ENCODE measurements at regions not wholly inside any gene's neighbourhood (a gene's known extent, or its start where the extent isn't known, plus 50 kb on each side); places are given as distances from the start of the nearest gene placed in this dataset.

GRCh38 chr1:53390736-53391135, 62.9 kb upstream of the LRP8 start:
- intact Hi-C loops (cut with DNase I): no loop called here
- FAIRE-seq (no peak), DNase-seq (peak in 1 of 5 donors; percentile 41)
- TF ChIP-seq, protein P1, sequence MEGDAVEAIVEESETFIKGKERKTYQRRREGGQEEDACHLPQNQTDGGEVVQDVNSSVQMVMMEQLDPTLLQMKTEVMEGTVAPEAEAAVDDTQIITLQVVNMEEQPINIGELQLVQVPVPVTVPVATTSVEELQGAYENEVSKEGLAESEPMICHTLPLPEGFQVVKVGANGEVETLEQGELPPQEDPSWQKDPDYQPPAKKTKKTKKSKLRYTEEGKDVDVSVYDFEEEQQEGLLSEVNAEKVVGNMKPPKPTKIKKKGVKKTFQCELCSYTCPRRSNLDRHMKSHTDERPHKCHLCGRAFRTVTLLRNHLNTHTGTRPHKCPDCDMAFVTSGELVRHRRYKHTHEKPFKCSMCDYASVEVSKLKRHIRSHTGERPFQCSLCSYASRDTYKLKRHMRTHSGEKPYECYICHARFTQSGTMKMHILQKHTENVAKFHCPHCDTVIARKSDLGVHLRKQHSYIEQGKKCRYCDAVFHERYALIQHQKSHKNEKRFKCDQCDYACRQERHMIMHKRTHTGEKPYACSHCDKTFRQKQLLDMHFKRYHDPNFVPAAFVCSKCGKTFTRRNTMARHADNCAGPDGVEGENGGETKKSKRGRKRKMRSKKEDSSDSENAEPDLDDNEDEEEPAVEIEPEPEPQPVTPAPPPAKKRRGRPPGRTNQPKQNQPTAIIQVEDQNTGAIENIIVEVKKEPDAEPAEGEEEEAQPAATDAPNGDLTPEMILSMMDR (IDR thresholded peaks at IDR 0.05; ENCODE audit: borderline replicate concordance, extremely low read depth, insufficient read depth): no peak
- no peaks in the 10 kb centered on the region for H3K36me3 ChIP-seq (ENCODE audit: control insufficient read depth in 2 of 3, insufficient read depth in 3 of 3, low read length in 3 of 3)
- H3K27me3 ChIP-seq (ENCODE audit: control insufficient read depth, insufficient read depth, low read length): no peaks in the 10 kb centered on the region
- no peak overlapping the region for H3K9ac ChIP-seq (ENCODE audit: low read length in 3 of 3)
- no peak overlapping the region for H3K27ac ChIP-seq (ENCODE audit: low read depth in 2 of 2, low read length in 2 of 2)
- no peaks in the 10 kb centered on the region for H3K4me1 ChIP-seq (ENCODE audit: control insufficient read depth in 2 of 3, insufficient read depth in 2 of 3, low read depth in 1 of 3, low read length in 3 of 3)
- no peak overlapping the region for H3K4me3 ChIP-seq (ENCODE audit: low read length in 3 of 3)
- no peaks in the 10 kb centered on the region for H3K9me3 ChIP-seq (ENCODE audit: control insufficient read depth in 2 of 3, insufficient read depth in 1 of 3, low read length in 3 of 3)

GRCh38 chr1:53391296-53391695, 63.4 kb upstream of the LRP8 start:
- H3K27ac ChIP-seq (ENCODE audit: low read depth in 2 of 2, low read length in 2 of 2): no peak overlapping the region
- no peaks in the 10 kb centered on the region for H3K4me1 ChIP-seq (ENCODE audit: control insufficient read depth in 2 of 3, insufficient read depth in 2 of 3, low read depth in 1 of 3, low read length in 3 of 3)
- intact Hi-C loops (cut with DNase I): no loop called here
- no peaks in the 10 kb centered on the region for H3K36me3 ChIP-seq (ENCODE audit: control insufficient read depth in 2 of 3, insufficient read depth in 3 of 3, low read length in 3 of 3)
- H3K9ac ChIP-seq (ENCODE audit: low read length in 3 of 3): no peak overlapping the region
- FAIRE-seq (no peak), DNase-seq (peak in 1 of 5 donors; percentile 13)
- TF ChIP-seq, protein P1 (IDR thresholded peaks at IDR 0.05; ENCODE audit: borderline replicate concordance, extremely low read depth, insufficient read depth): no peak
- H3K27me3 ChIP-seq (ENCODE audit: control insufficient read depth, insufficient read depth, low read length): no peaks in the 10 kb centered on the region
- H3K4me3 ChIP-seq (ENCODE audit: low read length in 3 of 3): no peak overlapping the region
- no peaks in the 10 kb centered on the region for H3K9me3 ChIP-seq (ENCODE audit: control insufficient read depth in 2 of 3, insufficient read depth in 1 of 3, low read length in 3 of 3)

- H3K4me1 ChIP-seq (ENCODE audit: control insufficient read depth in 2 of 3, insufficient read depth in 2 of 3, low read depth in 1 of 3, low read length in 3 of 3): no peaks in the 10 kb centered on the region
- intact Hi-C loops (cut with DNase I): loop anchor here (2.0 kb wide), 1 partner anchor 113 kb away; no protein-coding TSS in a partner anchor
- no peak for FAIRE-seq
Observed at GRCh38 chr1:53391982-53392381, 64.1 kb upstream of the LRP8 start.

More at GRCh38 chr1:53391982-53392381, 64.1 kb upstream of the LRP8 start:
- H3K36me3 ChIP-seq (ENCODE audit: control insufficient read depth in 2 of 3, insufficient read depth in 3 of 3, low read length in 3 of 3): no peaks in the 10 kb centered on the region
- TF ChIP-seq, protein P1 (IDR thresholded peaks at IDR 0.05; ENCODE audit: borderline replicate concordance, extremely low read depth, insufficient read depth): no peak
- no peak for DNase-seq
- no peak overlapping the region for H3K9ac ChIP-seq (ENCODE audit: low read length in 3 of 3)
- H3K27ac ChIP-seq (ENCODE audit: low read depth in 2 of 2, low read length in 2 of 2): no peak overlapping the region
- H3K4me3 ChIP-seq (ENCODE audit: low read length in 3 of 3): no peak overlapping the region
- H3K27me3 ChIP-seq (ENCODE audit: control insufficient read depth, insufficient read depth, low read length): no peaks in the 10 kb centered on the region
- H3K9me3 ChIP-seq (ENCODE audit: control insufficient read depth in 2 of 3, insufficient read depth in 1 of 3, low read length in 3 of 3): no peaks in the 10 kb centered on the region
